Brain microvascular endothelial cell (primary cell): ENCODE measurements at regions not wholly inside any gene's neighbourhood (a gene's known extent, or its start where the extent isn't known, plus 50 kb on each side); places are given as distances from the start of the nearest gene placed in this dataset.

Source experiments
- DNase-seq: peaks from one replicate; pipeline ENCODE4 v3.0.0-alpha.2; 2020
- H3K27ac ChIP-seq: fragments of 250-450 bp; sonication (Bioruptor Pico); 2 replicates; pipeline ENCODE4 v1.5.1; 2020; ENCODE audit warnings: mild to moderate bottlenecking, moderate library complexity
- H3K27me3 ChIP-seq: fragments of 250-450 bp; sonication (Bioruptor Pico); replicated peaks from 2 replicates; pipeline ENCODE4 v1.5.1; 2020; ENCODE audit warnings: mild to moderate bottlenecking
- H3K36me3 ChIP-seq: fragments of 250-450 bp; sonication (Bioruptor Pico); replicated peaks from 2 replicates; pipeline ENCODE4 v1.5.1; 2020; ENCODE audit warnings: mild to moderate bottlenecking
- H3K4me3 ChIP-seq: 2 replicates; pipeline ENCODE4 v1.5.1; 2011; ENCODE audit warnings: low read depth, mild to moderate bottlenecking, control low read depth, low read length, moderate library complexity
- in situ Hi-C: cut with HindIII; loops from 2 replicates; pipeline ENCODE4 v1.10.0; 2017; ENCODE audit warnings: low sequenced_read_pairs, low pct_ligation_motif_present
- TF ChIP-seq, protein P1 (sequence below): IDR thresholded peaks from 2 replicates; pipeline ENCODE4 v1.5.1; 2011; ENCODE audit warnings: low read depth, mild to moderate bottlenecking, moderate library complexity, low read length, control low read depth, inconsistent platforms; ENCODE audit errors: missing control alignments

DNA sequence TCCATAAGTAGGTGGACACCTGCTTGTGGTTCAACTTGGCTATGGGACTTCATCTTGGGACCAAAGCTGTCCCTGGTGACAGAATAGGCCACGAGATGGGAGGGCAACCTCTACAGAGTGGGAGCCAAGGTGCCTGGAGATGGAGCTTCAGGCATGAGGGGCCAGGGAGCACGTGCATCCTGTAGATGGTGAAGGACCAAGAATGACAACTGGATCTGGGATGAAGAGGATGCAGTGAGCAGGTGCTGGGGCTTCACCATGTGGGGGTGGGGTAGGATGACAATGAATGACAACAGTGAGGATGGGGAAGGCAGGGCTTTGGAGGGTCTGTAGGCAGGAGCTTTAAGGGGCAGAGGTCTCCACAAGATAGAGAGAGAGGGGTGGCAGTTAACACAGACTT, 372.0 kb upstream of the B3GAT1 start:
- TF ChIP-seq, protein P1, sequence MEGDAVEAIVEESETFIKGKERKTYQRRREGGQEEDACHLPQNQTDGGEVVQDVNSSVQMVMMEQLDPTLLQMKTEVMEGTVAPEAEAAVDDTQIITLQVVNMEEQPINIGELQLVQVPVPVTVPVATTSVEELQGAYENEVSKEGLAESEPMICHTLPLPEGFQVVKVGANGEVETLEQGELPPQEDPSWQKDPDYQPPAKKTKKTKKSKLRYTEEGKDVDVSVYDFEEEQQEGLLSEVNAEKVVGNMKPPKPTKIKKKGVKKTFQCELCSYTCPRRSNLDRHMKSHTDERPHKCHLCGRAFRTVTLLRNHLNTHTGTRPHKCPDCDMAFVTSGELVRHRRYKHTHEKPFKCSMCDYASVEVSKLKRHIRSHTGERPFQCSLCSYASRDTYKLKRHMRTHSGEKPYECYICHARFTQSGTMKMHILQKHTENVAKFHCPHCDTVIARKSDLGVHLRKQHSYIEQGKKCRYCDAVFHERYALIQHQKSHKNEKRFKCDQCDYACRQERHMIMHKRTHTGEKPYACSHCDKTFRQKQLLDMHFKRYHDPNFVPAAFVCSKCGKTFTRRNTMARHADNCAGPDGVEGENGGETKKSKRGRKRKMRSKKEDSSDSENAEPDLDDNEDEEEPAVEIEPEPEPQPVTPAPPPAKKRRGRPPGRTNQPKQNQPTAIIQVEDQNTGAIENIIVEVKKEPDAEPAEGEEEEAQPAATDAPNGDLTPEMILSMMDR, result no peak
- Histone ChIP-seq H3K36me3 (no peaks in the 10 kb centered on the region), H3K27ac (no peak overlapping the region), H3K27me3 (no peaks in the 10 kb centered on the region), H3K4me3 (no peak overlapping the region)
- in situ Hi-C loops, result no loop called here
- no peak for DNase-seq

DNA sequence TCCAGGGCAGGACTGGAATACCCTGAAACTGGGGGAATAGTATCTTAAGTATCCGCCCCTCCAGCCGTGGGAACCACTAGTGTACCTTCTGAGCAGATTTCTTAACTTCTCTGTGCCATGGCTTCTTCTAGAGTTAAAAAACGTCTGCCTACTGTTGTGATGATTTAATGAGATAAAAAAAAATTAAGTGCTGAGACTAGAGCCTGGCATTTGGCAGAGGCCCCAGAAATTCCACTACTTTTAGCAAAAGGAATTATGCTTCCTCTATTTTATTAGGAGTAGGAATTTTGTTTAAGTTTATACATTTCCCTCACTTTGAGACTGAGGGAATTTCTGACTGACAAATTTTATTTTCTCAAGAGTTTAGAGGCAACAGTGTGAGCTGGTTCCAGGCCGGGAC, 371.2 kb upstream of the B3GAT1 start:
- DNase-seq, result no peak
- no peaks in the 10 kb centered on the region for H3K27me3 ChIP-seq

DNA sequence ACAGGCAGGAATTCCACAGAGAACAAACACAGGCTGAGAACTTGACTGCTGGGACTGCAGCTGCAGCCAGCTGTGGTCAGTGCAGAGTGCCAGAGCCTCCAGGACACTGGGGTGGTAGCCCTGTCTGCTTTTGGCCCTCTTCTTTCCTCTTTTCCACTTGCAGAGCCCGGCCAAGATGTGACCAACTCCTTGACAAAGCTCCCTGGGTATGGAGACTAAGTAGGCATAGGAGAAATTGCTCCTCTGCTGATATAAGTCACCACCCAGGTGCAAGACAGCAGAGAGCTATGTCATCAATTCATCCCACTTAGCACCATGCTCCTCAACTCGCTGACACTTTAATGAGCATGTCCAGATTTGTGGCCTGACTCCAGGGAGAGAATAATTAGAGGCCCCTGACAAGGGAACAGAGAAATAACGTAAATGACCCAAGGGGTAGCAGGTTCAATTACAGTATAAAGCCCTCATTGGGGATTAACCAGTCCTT, 369.4 kb upstream of the B3GAT1 start:
- TF ChIP-seq, protein P1, result no peak
- Histone ChIP-seq H3K4me3 (no peak overlapping the region), H3K27me3 (no peaks in the 10 kb centered on the region), H3K27ac (no peak overlapping the region), H3K36me3 (no peaks in the 10 kb centered on the region)
- in situ Hi-C loops, result no loop called here
- no peak for DNase-seq

More for the DNA sequence above, 371.2 kb upstream of the B3GAT1 start:
- no peaks in the 10 kb centered on the region for H3K36me3 ChIP-seq
- TF ChIP-seq, protein P1, result no peak
- in situ Hi-C loops, result no loop called here
- no peak overlapping the region for H3K4me3 ChIP-seq
- H3K27ac ChIP-seq, result no peak overlapping the region

DNA sequence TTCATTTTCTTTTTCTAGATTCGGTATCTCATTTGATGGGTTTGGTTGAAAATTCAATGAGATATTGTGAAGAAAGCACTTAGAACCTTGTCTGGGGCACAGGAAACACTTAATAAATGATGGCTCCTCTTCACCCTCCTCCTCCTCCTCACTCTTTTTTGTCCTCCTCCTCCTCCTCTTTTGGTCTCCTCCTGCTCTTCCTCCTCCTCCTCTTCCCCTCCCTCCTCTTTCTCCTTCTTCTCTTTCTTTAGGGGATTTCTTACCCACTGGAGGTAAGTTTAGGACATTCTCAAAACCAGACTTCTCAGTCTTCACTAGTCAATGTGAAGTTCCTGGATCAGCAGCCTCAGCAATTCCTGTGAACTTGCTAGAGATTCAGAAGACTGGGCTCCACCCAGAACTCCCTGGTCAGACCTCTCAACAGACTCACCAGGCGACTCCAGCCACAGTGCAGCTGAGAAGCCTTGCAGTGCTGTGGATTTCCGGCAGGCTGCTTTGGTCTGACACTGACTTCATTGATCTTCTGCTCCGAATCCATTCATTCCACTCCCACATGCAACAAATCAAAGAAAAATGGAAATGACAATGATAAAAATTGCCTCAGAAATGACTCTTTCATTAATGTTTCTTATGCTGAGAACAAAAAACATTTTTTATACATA, 368.6 kb upstream of the B3GAT1 start:
- TF ChIP-seq, protein P1, result no peak
- Histone ChIP-seq H3K27me3 (no peaks in the 10 kb centered on the region), H3K27ac (no peak overlapping the region), H3K36me3 (no peaks in the 10 kb centered on the region), H3K4me3 (no peak overlapping the region)
- in situ Hi-C loops, result no loop called here
- peak; percentile 62 for DNase-seq

DNA sequence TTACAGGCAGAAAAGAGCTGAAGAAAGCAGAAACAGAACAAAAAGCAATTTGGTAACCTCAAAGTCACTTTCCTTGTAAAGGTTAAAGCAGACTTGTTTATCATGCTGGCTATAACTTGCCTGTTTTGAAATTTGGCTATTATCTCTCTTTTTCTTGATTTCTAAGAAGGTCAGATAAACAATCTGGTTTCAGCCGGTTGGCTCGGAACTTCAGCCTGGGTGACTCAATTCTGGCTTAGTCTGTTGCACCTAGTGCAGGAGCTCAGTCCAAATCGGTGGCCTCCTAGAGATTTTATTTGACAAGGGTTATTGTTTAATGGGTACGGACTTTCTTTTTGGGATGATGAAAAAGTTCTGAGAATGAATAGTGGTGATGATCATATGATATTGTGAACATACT, 367.1 kb upstream of the B3GAT1 start:
- TF ChIP-seq, protein P1, result no peak
- Histone ChIP-seq H3K4me3 (no peak overlapping the region), H3K27ac (no peak overlapping the region), H3K36me3 (no peaks in the 10 kb centered on the region), H3K27me3 (no peaks in the 10 kb centered on the region)
- no peak for DNase-seq
- in situ Hi-C loops, result no loop called here

DNA sequence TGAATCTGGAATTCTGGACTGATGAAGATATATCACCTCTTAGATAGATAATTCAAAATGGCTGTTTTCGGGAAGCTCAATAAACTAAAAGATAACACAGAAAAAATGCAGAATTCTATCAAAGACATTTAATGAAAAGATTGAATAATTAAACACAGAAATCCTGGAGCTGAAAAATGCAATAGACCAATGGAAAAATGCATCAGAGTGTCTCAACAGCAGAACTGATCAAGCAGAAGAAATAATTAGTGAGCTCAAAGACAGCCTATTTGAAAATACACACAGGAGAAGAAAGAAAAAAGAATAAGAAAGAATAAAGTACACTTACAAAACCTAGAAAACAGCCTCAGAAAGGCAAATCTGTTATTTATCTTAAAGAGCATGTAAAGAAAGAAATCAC, 356.4 kb upstream of the B3GAT1 start:
- TF ChIP-seq, protein P1, result no peak
- H3K27me3 ChIP-seq, result no peaks in the 10 kb centered on the region
- in situ Hi-C loops, result no loop called here
- H3K36me3 ChIP-seq, result no peaks in the 10 kb centered on the region
- H3K4me3 ChIP-seq, result no peak overlapping the region
- no peak for DNase-seq
- H3K27ac ChIP-seq, result no peak overlapping the region
